Nephron progenitor cell (in vitro differentiated cells): ENCODE measurements at regions not wholly inside any gene's neighbourhood (a gene's known extent, or its start where the extent isn't known, plus 50 kb on each side); places are given as distances from the start of the nearest gene placed in this dataset.

Experiments used
- DNase-seq: peaks from one replicate; pipeline ENCODE4 v3.0.0; 2021
- H3K27ac Mint-ChIP-seq: 2 replicates; pipeline ENCODE4 v1.8.0; 2021; ENCODE audit warnings: mild to moderate bottlenecking, moderate library complexity, mixed read lengths
- H3K27me3 Mint-ChIP-seq: 2 replicates; pipeline ENCODE4 v1.8.0; 2021; ENCODE audit warnings: mild to moderate bottlenecking, low read depth, mixed read lengths; ENCODE audit not compliant: poor library complexity
- H3K36me3 Mint-ChIP-seq: 2 replicates; pipeline ENCODE4 v1.8.0; 2021; ENCODE audit warnings: low read depth, mixed read lengths
- H3K4me1 Mint-ChIP-seq: 2 replicates; pipeline ENCODE4 v1.8.0; 2021; ENCODE audit warnings: mixed read lengths
- H3K4me3 Mint-ChIP-seq: 2 replicates; pipeline ENCODE4 v1.8.0; 2021; ENCODE audit warnings: mild to moderate bottlenecking, moderate library complexity, mixed read lengths
- H3K9me3 Mint-ChIP-seq: 2 replicates; pipeline ENCODE4 v1.8.0; 2021; ENCODE audit warnings: mild to moderate bottlenecking, moderate library complexity, mixed read lengths
- TF ChIP-seq, protein P1 (sequence below): fragments of 200-600 bp; sonication (generic); IDR thresholded peaks from 2 replicates; pipeline ENCODE4 v1.5.0; 2021; ENCODE audit warnings: antibody characterized with exemption

DNA sequence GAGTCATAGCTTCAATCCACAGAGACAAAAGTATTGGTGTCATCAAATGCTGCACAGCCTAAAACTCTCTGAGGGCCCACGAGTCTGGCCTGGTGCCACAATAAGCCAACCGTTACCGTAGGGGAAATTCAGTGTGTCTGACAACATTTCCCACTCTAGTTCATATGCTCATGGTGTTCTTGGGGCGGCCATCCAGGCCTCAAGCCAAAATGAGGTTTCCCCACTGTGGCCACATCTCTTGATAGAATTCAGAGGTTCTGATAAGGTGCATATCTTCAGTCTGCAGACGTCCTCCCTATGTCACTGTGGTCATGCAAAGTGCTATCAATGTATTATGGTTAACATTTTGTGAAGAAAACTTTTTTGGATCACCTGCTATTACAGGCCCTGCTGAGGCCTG lies 627.7 kb downstream of the QKI start:
- peaks cover 19% of the 10 kb centered on the region for H3K9me3 Mint-ChIP-seq
- H3K27ac Mint-ChIP-seq, result no peak overlapping the region
- no peak for DNase-seq
- H3K4me3 Mint-ChIP-seq, result no peak overlapping the region
- TF ChIP-seq, protein P1, sequence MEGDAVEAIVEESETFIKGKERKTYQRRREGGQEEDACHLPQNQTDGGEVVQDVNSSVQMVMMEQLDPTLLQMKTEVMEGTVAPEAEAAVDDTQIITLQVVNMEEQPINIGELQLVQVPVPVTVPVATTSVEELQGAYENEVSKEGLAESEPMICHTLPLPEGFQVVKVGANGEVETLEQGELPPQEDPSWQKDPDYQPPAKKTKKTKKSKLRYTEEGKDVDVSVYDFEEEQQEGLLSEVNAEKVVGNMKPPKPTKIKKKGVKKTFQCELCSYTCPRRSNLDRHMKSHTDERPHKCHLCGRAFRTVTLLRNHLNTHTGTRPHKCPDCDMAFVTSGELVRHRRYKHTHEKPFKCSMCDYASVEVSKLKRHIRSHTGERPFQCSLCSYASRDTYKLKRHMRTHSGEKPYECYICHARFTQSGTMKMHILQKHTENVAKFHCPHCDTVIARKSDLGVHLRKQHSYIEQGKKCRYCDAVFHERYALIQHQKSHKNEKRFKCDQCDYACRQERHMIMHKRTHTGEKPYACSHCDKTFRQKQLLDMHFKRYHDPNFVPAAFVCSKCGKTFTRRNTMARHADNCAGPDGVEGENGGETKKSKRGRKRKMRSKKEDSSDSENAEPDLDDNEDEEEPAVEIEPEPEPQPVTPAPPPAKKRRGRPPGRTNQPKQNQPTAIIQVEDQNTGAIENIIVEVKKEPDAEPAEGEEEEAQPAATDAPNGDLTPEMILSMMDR, result no peak
- H3K27me3 Mint-ChIP-seq, result no peaks in the 10 kb centered on the region
- no peaks in the 10 kb centered on the region for H3K36me3 Mint-ChIP-seq
- peaks cover 4% of the 10 kb centered on the region for H3K4me1 Mint-ChIP-seq

DNA sequence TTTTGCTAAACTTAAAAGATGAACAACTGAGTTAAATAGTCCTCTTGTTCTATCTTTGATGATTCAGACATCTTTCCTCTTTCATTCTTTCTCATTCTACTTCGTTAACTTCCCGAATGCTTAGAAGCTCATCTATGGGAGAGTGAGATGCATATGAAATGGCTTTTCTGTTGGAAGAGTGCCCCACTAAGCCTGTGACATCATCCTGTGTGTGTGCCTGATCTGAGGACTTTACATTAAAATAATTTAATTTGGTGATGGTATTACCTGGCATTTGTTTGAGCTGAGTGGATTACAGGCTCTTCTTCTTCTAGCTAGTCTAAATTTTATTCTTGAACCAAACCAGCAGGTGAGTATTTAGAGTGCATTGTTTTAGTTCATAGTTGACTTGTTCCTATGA lies 626.5 kb downstream of the QKI start:
- H3K36me3 Mint-ChIP-seq, result no peaks in the 10 kb centered on the region
- H3K4me3 Mint-ChIP-seq, result no peak overlapping the region
- peaks cover 7% of the 10 kb centered on the region for H3K4me1 Mint-ChIP-seq
- DNase-seq, result no peak
- TF ChIP-seq, protein P1, result no peak
- H3K9me3 Mint-ChIP-seq, result peaks cover 19% of the 10 kb centered on the region
- no peaks in the 10 kb centered on the region for H3K27me3 Mint-ChIP-seq
- no peak overlapping the region for H3K27ac Mint-ChIP-seq

DNA sequence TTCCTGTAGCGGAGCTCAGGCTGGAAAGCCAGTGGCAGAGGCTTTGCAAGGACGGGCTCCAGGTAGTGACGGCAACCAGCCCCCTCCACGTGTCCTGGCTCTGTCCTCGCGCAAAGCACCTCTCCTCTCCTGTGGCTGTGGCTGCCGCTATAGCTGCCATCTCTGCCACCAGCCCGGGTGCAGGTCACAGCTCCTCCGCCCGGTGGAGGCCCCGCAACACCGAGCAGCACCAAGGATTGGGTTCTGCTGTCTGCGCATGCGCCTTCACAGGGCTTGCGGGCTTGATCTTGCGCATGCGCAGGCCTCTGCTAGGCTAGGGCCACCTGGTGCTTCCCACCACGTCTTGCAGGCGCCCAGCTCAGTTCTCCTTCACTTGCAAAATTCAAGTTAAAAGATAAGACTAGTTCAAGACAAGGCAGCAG lies 625.4 kb downstream of the QKI start:
- Mint-ChIP-seq H3K9me3 (peaks cover 19% of the 10 kb centered on the region), H3K36me3 (no peaks in the 10 kb centered on the region), H3K4me3 (no peak overlapping the region), H3K27me3 (no peaks in the 10 kb centered on the region), H3K4me1 (peaks cover 7% of the 10 kb centered on the region), H3K27ac (no peak overlapping the region)
- DNase-seq, result no peak
- TF ChIP-seq, protein P1, result no peak

DNA sequence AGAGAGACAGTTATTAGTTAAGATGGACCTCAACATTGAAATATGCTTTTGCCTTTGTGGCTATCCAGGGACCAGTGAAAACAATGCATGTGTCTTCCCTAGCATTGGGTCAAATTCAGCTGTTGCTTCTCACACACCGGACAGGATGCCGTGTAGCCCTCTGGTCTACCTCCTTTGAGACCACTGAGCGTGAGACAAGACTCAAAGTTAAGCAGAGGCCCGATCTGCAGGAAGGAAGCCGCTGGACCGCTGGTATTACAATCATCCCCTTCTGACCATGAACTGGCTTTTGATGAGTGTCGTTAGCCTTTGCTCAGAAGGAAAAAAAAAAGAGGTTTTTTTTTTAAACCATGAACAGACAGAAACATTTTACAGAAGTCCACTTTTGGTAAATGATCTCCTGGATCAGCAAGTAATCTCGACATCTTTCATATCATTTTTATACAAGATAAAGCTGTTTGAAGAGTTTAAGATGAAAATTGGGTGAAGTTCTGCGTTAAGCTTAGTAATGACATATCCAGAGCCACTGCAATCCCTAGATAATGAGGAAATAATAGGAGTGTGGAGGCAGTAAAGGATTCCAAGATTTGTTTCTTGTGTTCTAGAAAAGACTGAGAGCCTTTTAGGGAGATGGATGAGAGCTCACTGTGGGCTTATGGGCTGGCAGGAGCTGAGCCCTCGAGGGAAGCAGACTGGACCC lies 622.8 kb downstream of the QKI start:
- TF ChIP-seq, protein P1, result no peak
- Mint-ChIP-seq H3K4me3 (no peak overlapping the region), H3K4me1 (peaks cover 7% of the 10 kb centered on the region), H3K36me3 (no peaks in the 10 kb centered on the region), H3K27ac (peak overlapping the region; percentile 59), H3K27me3 (no peaks in the 10 kb centered on the region), H3K9me3 (peaks cover 3% of the 10 kb centered on the region)
- DNase-seq, result no peak

DNA sequence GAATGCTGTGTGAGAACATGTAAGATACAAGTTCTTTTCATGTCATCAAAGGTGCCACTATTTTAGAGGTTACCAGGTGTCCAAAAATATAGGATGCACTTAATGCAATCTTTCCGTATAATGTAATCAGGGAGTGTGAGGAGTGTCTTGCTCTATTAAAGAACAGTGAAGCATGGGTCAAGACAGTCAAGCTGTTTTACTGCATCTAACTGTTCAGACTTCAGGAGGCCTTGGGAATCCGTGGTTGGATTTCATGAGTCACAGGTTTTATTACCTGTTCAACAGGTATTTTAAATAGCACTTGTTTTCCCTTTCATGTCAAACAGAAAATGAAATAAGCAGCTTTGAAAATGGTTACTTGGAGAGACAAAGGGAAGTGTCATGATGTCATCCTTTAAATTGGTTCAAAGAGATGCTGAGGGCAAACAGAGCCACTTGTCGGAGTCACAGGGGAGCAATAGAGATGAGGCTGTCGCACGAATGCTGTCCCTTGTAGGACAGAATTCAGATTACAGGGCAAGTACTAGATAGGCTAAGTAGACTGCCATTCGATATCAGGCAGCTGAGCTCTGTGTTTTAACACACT lies 621.5 kb downstream of the QKI start:
- no peaks in the 10 kb centered on the region for H3K36me3 Mint-ChIP-seq
- DNase-seq, result no peak
- H3K27me3 Mint-ChIP-seq, result no peaks in the 10 kb centered on the region
- H3K4me1 Mint-ChIP-seq, result peaks cover 7% of the 10 kb centered on the region
- H3K4me3 Mint-ChIP-seq, result no peak overlapping the region
- H3K27ac Mint-ChIP-seq, result no peak overlapping the region
- TF ChIP-seq, protein P1, result no peak
- peaks cover 3% of the 10 kb centered on the region for H3K9me3 Mint-ChIP-seq
